GM18508 (cell line): ENCODE measurements at regions not wholly inside any gene's neighbourhood (a gene's known extent, or its start where the extent isn't known, plus 50 kb on each side); places are given as distances from the start of the nearest gene placed in this dataset.

Experiments
- ATAC-seq: cut with Tn5 transposase; IDR thresholded peaks from one replicate; pipeline ENCODE4 v1.9.1; 2021; ENCODE audit warnings: moderate number of reproducible peaks; ENCODE audit not compliant: insufficient read depth, unreplicated experiment

DNA sequence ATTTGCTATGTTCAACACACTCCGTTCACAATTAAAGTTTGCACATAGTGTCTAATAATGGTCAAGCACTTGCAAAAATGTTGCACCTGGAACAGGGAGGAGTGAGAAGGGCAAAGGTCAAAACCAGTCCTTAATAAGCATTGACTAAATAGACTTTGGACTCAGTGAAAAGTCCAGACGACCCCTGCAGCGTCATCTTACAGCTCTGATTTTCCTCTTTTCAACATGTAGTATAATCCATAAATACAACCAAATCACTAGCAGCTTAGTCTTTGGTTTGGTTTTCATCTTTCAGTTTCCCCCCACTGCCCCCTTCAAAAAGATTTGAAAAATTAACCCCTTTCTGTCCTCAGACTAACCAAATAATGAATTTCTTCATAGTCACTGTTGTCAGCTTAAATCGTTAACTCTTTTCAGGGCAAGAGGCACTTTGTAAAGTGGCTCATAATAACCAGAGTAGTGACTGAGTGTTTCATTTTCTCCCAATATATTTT lies 290.3 kb downstream of the PTPRC start:
- no peak for ATAC-seq

DNA sequence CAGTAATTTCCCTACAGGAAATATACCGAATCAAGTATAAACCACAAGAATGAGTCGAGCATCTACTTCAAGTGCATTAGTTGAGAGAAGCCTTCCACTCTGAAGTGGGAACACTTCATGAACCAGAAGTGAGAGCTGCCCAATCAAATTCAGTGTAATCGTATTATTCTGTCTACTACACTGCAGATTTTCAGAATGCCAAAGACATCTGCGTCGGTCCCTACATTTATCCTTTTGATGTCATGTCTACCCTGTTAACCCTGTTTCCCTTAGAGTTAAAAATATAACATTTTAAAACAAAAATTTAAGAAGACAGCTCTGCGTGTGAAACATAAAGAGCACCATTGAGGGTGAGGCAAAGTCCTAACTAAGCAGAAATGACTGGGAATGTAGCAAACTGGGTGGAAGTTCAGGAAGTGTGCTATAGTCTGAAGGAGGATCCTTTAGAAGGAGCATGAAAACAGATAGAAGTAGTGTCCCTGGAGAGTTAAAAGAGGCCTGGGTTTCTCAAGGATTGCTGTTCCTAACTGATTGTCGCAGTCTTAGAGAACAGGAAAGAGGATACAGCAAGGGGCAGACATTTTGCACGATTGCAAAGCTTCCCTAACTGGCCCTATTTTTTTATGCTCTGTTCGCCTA lies 291.2 kb downstream of the PTPRC start:
- ATAC-seq = no peak

DNA sequence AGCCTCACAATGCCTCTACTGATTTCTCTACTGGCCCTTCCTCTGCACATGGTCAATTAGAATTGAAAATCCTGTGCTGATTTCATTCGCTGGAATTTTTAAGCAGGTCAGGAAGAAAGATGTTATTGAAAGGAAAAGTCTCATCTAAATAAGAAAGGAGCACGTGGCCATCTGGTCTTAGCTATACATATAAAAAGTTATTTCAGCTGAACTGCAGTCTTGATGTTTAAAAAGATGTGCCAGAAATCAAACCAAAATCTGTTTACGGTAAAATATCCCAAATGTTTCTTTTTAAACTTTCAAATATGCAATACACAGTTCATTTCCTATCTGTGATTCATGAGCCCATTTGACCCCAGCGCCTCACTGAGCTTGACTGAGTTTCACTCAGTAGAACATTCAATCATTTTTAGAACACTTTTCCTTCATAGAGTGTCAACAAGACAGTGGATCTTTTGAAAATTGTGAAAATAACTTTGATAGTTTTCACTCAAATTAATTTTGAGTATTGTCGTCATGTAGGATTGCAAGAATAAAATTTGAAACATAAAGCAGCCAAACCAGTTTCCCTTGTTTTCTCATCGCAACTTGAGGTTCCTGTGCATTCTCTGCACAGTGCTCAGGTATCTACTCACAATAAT lies 293.6 kb downstream of the PTPRC start:
- ATAC-seq = no peak

DNA sequence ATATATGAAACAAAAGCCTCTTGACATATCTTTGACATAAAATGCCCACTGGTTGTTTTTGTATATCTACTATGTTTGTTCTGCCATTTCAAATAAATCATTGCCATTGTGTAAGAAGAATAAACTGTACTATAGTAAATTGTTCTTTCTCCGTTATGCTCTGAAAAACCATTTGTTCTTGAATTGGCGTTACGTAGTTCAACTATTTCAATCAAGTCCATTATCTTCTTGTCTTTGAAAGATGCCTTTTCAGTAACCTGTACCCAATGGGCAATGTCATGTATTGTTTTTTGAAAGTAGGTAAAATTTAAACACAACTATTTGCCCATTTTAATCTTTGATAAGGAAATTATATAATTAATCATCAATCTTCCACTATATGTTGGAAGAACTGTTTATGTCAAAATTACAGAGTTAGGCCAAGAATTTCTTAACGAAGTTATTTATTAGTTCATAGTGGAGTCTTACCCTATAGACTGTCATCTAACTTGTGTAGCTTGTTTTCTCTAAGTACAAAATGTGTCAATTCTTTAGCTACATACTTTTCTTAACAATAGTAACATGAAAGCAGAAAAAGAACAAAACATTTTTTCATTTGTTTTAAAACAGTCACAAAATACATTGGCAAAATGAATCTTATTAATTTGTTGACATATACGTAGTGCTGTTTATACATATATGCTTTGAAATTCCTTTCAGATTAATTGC lies 294.8 kb downstream of the PTPRC start:
- ATAC-seq = no peak

GRCh38 chr1:198934426-198934825 lies 295.6 kb downstream of the PTPRC start:
- no peak for ATAC-seq

DNA sequence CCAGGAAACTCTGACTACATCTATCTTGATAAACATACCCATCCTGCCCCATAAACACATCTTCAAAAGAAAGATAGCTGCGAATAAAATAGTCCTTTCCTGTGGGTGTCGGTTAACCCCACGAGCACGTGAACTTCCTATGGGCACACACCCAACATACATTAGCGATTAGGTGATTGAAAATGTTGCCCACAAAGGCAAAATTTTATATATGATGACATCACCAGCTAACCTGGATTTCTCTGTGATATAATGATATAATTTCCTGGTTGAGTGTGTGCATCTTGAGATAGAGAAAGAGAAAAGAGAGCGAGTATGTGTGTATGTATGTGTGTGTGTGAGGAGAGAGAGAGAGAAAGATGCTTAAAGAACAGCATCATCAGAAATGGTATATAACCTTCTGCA lies 296.1 kb downstream of the PTPRC start:
- ATAC-seq = no peak

DNA sequence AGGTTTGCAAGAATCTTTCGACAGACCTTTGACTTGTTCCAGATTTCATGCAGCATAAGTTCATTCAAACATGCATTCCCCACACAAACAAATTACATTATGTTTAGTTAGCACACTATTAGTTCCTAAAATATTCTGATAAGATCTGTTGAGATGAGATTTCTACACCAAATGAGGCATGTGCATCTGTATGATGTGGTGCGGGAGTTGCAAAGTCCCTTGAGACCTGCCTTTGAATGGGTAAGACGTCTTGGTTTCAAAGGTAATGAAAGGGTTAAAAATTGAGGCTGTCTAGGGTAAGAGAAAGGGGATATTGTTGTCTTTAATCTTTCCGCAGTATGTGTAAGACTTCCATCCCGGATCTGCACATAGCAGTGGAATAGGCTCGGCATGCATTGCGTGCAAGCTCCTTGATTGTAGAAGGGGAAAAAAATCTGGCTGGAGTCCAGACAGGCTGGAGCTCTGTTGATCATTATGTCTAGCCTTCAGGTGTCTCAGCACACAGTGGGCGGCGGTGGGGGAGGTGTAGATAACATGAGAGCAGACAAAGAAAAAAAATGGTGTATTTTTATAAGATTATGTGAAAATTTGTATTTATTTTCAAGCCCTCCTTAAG lies 296.6 kb downstream of the PTPRC start:
- peak; percentile 42 for ATAC-seq

GRCh38 chr1:198936371-198937083 lies 297.7 kb downstream of the PTPRC start:
- ATAC-seq = no peak

- peak; percentile 87 for ATAC-seq
Observed at GRCh38 chr1:198937231-198938031, 298.6 kb downstream of the PTPRC start.

GRCh38 chr1:198939286-198939685 lies 300.4 kb downstream of the PTPRC start:
- no peak for ATAC-seq

- ATAC-seq = no peak
Observed at GRCh38 chr1:198939956-198940355, 301.1 kb downstream of the PTPRC start.

- ATAC-seq = no peak
Observed at GRCh38 chr1:198942466-198942865, 303.6 kb downstream of the PTPRC start.

DNA sequence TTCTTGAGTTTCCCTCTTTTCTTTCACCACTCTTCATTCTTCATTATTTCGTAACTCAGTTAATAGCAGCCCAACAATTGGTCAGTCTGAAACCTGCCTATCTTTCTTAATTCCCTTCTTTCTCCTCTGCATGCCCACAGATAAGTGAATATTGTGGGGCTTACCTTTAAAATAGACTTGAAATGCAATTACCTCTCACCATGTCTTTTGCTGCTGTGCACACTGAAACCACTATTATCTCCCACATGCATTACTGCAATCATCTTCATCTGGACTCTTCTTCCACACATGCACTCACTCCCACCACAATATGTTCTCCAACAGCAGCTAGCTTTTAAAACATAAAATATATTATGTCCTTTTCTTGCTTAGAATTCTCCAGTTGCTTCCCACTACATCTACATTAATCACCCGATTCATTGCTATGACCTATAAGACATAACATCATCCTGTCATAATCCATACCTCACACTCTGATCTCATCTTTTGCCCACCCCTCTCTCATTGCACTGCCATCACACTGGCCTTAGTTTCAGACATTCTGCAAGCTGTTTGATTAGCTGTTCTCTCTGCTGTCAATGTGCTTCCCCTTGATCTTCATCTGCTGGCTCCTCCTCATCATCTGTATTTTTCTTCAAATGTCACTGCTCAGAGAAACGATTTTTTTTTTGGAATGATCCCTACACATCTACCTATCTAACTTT lies 304.8 kb downstream of the PTPRC start:
- no peak for ATAC-seq

DNA sequence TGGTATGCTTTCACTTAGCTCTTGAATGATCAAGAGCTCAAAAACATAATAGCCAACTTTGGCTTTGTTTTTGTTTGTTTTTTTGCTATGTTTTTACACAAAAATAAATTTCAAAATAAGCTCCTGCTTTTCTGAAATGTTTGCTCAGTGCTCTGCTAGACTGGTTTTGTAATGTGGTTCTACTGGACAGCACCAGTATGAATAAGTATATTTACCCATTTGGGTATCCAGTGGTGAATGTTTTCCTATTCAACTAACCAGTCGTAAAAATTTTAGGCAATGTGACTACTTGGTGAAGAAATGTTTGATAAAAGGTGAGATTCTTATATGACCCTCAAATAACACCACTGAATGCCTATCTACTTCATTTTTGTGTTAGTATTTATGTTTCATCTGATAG lies 308.6 kb downstream of the PTPRC start:
- no peak for ATAC-seq

DNA sequence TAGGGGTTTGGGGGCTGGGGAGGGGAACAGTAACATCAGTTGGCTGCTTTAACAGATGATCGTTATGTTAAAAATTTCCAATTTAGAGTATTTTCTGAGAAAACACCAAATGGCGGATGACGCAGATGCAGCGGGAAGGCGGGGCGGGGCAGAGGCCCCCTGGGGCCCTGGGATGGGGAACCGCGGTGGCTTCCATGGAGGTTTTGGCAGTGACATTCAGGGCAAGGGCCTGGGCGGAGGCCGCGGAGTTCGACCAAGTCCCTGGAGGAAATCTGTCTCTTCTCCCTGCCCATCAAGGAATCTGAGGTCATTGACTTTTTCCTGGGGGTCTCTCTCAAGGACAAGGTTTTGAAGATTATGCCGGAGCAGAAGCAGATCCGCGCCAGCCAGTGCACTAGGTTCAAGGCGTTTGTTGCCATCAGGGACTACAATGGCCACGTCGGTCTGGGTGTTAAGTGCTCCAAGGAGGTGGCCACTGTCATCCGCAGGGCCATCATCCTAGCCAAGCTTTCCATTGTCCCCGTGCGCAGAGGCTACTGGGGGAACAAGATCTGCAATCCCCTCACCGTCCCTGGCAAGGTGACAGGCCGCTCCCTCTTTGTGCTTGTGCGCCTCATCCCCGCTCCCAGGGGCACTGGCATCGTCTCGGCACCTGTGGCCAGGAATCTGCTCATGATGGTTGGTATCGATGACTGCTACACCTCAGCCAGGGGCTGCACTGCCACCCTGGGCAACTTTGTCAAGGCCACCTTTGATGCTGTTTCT lies 310.2 kb downstream of the PTPRC start:
- ATAC-seq = no peak

- ATAC-seq = no peak
Observed at GRCh38 chr1:198950036-198950435, 311.2 kb downstream of the PTPRC start.

DNA sequence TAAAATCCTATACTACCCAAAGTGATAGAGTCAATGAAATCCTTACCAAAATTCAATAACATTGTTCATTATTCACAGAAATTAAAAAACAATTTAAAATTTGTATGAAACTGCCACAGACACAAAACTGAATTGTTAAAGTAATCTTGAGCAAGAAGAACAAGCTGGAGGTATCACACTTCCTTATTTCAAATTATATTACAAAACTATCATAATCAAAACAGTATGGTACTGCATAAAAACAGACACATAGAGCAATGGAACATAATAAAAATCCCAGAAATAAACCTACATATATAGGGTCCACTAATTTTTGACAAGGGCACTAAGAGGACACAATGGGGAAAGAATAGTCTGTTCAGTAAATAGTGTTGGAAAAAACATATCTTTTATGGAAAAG lies 316.2 kb downstream of the PTPRC start:
- ATAC-seq = no peak

DNA sequence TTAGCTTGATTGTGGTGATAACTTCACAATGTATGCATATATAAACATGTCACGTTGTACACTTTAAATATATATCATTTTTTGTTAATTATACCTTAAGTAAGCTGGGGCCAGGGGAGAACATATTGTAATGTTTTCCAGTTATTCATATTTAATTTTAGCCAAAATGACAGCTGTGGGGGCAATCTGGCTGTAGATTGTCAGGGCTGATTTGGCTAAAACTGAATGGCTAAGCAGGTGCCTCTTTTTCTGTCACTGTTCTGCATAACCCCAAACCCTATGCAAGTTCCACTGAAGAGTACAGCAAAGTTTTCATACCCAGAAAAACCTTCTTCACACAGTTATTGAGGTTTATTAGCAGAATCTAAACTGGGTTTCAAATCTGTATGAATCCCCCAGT lies 318.2 kb downstream of the PTPRC start:
- no peak for ATAC-seq
